ENCODE measurements at regions not wholly inside any gene's neighbourhood (a gene's known extent, or its start where the extent isn't known, plus 50 kb on each side); places are given as distances from the start of the nearest gene placed in this dataset.

GRCh38 chr2:133766164-133766832 is 198.0 kb upstream of the NCKAP5 start:
- no peak for FAIRE-seq

GRCh38 chr2:133768256-133768655 is 200.0 kb upstream of the NCKAP5 start:
- DNase-seq (ENCODE audit: insufficient read length, low spot score) (no peak), FAIRE-seq (no peak)

More at GRCh38 chr2:133766164-133766832, 198.0 kb upstream of the NCKAP5 start:
- DNase-seq (ENCODE audit: insufficient read length, low spot score), result no peak

GRCh38 chr2:133768658-133769435 is 200.6 kb upstream of the NCKAP5 start:
- no peak for FAIRE-seq

GRCh38 chr2:133773854-133774653 is 205.8 kb upstream of the NCKAP5 start:
- FAIRE-seq (no peak), DNase-seq (ENCODE audit: insufficient read length, low spot score) (no peak)

More at GRCh38 chr2:133768658-133769435, 200.6 kb upstream of the NCKAP5 start:
- DNase-seq (ENCODE audit: insufficient read length, low spot score), result no peak

GRCh38 chr2:133774654-133775015 is 206.4 kb upstream of the NCKAP5 start:
- DNase-seq (ENCODE audit: insufficient read length, low spot score), result no peak
- FAIRE-seq, result no peak

GRCh38 chr2:133776936-133777573 is 208.8 kb upstream of the NCKAP5 start:
- FAIRE-seq, result no peak
- no peak for DNase-seq (ENCODE audit: insufficient read length, low spot score)

- DNase-seq (ENCODE audit: insufficient read length, low spot score) (no peak), FAIRE-seq (no peak)
Measured at GRCh38 chr2:133777574-133777960, 209.3 kb upstream of the NCKAP5 start.

GRCh38 chr2:133780099-133780996 is 212.1 kb upstream of the NCKAP5 start:
- peak; percentile 83 for FAIRE-seq
- DNase-seq (ENCODE audit: insufficient read length, low spot score), result peak; percentile 16

- FAIRE-seq, result no peak
- DNase-seq (ENCODE audit: insufficient read length, low spot score), result no peak
Measured at GRCh38 chr2:133780997-133781513, 212.8 kb upstream of the NCKAP5 start.

- FAIRE-seq (no peak), DNase-seq (ENCODE audit: insufficient read length, low spot score) (no peak)
Measured at GRCh38 chr2:133787207-133787606, 218.9 kb upstream of the NCKAP5 start.

GRCh38 chr2:133787651-133788050 is 219.4 kb upstream of the NCKAP5 start:
- no peak for DNase-seq (ENCODE audit: insufficient read length, low spot score)
- FAIRE-seq, result no peak

GRCh38 chr2:133788386-133788785 is 220.1 kb upstream of the NCKAP5 start:
- DNase-seq (ENCODE audit: insufficient read length, low spot score) (no peak), FAIRE-seq (no peak)

- DNase-seq (ENCODE audit: insufficient read length, low spot score) (no peak), FAIRE-seq (no peak)
Measured at GRCh38 chr2:133789743-133790142, 221.5 kb upstream of the NCKAP5 start.

- FAIRE-seq, result no peak
- DNase-seq (ENCODE audit: insufficient read length, low spot score), result no peak
Measured at GRCh38 chr2:133790711-133791110, 222.4 kb upstream of the NCKAP5 start.

- FAIRE-seq, result no peak
- DNase-seq (ENCODE audit: insufficient read length, low spot score), result no peak
Measured at GRCh38 chr2:133791191-133791590, 222.9 kb upstream of the NCKAP5 start.

- no peak for DNase-seq (ENCODE audit: insufficient read length, low spot score)
- FAIRE-seq, result no peak
Measured at GRCh38 chr2:133792223-133792622, 224.0 kb upstream of the NCKAP5 start.

- DNase-seq (ENCODE audit: insufficient read length, low spot score) (no peak), FAIRE-seq (no peak)
Measured at GRCh38 chr2:133794114-133794513, 225.9 kb upstream of the NCKAP5 start.

- DNase-seq (ENCODE audit: insufficient read length, low spot score), result no peak
Measured at GRCh38 chr2:133801946-133802345, 233.7 kb upstream of the NCKAP5 start.

GRCh38 chr2:133802409-133803039 is 234.3 kb upstream of the NCKAP5 start:
- FAIRE-seq, result no peak

More at GRCh38 chr2:133801946-133802345, 233.7 kb upstream of the NCKAP5 start:
- FAIRE-seq, result no peak

More at GRCh38 chr2:133802409-133803039, 234.3 kb upstream of the NCKAP5 start:
- no peak for DNase-seq (ENCODE audit: insufficient read length, low spot score)

Data from GM19239 (cell line).